Erythroblast (primary cell): ENCODE measurements at regions not wholly inside any gene's neighbourhood (a gene's known extent, or its start where the extent isn't known, plus 50 kb on each side); places are given as distances from the start of the nearest gene placed in this dataset.

ENCODE experiments used
- GATA1 ChIP-seq: IDR thresholded peaks from 2 replicates; pipeline ENCODE4 v1.6.1; 2011; ENCODE audit warnings: low read depth, mild to moderate bottlenecking, control low read depth, low read length, moderate library complexity
- POLR2A ChIP-seq: IDR thresholded peaks from 2 replicates; pipeline ENCODE4 v1.6.1; 2011; ENCODE audit warnings: mild to moderate bottlenecking, low read length

DNA sequence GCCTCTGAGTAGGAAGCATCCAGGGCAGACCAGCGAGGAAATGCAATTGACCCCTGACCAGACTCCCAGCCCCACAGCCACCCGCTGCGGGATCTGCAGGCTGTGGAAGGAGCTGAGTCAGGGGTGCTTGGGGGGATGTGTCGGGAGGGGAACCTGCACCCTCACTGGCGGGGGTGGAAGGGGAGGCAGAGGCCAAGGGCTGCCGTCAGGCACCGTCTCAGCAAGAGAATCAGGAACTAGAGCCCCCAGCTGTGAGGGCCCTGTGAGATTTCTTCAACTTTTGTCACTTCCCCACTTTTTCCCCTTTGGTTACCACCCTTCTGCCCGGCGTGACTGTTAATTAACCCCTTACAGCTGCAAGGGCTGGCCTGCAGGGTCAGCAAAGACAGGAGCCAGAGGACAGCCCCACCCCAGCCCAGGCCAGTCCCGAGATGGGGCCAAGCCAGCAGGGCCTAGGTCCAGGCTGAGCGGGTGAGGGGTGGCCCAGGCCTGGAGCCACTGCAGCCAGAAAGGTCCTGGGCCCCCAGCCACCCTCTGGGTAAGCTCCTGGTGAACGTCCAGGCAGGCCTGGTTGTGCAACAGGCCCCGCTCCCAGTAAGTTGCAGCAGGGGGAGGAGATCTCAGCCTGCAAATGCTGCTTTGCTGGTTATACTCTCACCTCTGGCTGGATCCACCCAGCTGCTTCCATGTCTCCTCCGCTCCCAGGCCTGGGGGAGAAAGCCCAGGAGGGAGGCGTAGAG is 147.0 kb upstream of the ID2 start:
- TF ChIP-seq POLR2A, result no peak
- no peak for TF ChIP-seq GATA1
